SK-N-SH (cell line): ENCODE measurements at regions not wholly inside any gene's neighbourhood (a gene's known extent, or its start where the extent isn't known, plus 50 kb on each side); places are given as distances from the start of the nearest gene placed in this dataset.

ENCODE experiments used
- GABPA ChIP-seq: IDR thresholded peaks from 2 replicates; pipeline ENCODE4 v1.4.0; 2012; ENCODE audit warnings: low read depth, mild to moderate bottlenecking
- NFIC ChIP-seq: IDR thresholded peaks from 2 replicates; pipeline ENCODE4 v1.4.0; 2012; ENCODE audit warnings: borderline replicate concordance
- POLR2AphosphoS5 ChIP-seq: IDR thresholded peaks from 2 replicates; pipeline ENCODE4 v1.6.1; 2012; ENCODE audit warnings: low read depth, low read length
- RCOR1 ChIP-seq: fragments of 150-350 bp; IDR thresholded peaks from 2 replicates; pipeline ENCODE4 v1.6.1; 2017; ENCODE audit warnings: antibody characterized with exemption, low read length
- TF ChIP-seq, protein P1 (sequence below): fragments of 200-600 bp; sonication (generic); IDR thresholded peaks from 2 replicates; pipeline ENCODE4 v1.6.1; 2017; ENCODE audit warnings: antibody characterized with exemption, mild to moderate bottlenecking, moderate library complexity
- TF ChIP-seq, protein P2 (sequence below): IDR thresholded peaks from 2 replicates; pipeline ENCODE4 v1.4.0; 2012; ENCODE audit warnings: low read depth, borderline replicate concordance
- TF ChIP-seq, protein P3 (sequence below): IDR thresholded peaks from 2 replicates; pipeline ENCODE4 v1.6.1; 2012; ENCODE audit warnings: mild to moderate bottlenecking, low read depth, low read length, moderate library complexity

DNA sequence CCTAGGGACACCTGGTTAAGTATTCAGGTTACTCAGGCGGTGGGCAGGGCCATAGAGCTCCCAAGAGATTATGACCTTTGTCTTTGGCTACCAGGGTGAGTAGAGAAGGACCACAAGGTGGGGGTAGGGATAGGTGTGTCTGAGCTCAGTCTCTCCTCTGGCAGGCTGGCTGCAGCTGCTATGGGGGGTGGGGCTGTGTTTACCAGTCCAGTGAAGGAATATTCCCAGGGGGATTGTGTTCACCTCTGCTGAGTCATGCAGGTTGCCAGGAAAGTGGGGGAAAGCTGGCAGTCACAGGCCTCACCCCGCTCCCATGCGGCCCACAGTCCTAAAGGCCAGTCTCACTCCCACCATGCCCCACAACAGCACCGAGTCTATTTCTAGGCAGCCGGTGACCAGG, 53.6 kb upstream of the POU5F2 start:
- TF ChIP-seq POLR2AphosphoS5 (no peak), NFIC (no peak), RCOR1 (no peak), GABPA (no peak)
- TF ChIP-seq, protein P1, sequence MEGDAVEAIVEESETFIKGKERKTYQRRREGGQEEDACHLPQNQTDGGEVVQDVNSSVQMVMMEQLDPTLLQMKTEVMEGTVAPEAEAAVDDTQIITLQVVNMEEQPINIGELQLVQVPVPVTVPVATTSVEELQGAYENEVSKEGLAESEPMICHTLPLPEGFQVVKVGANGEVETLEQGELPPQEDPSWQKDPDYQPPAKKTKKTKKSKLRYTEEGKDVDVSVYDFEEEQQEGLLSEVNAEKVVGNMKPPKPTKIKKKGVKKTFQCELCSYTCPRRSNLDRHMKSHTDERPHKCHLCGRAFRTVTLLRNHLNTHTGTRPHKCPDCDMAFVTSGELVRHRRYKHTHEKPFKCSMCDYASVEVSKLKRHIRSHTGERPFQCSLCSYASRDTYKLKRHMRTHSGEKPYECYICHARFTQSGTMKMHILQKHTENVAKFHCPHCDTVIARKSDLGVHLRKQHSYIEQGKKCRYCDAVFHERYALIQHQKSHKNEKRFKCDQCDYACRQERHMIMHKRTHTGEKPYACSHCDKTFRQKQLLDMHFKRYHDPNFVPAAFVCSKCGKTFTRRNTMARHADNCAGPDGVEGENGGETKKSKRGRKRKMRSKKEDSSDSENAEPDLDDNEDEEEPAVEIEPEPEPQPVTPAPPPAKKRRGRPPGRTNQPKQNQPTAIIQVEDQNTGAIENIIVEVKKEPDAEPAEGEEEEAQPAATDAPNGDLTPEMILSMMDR: no peak
- TF ChIP-seq, protein P2, sequence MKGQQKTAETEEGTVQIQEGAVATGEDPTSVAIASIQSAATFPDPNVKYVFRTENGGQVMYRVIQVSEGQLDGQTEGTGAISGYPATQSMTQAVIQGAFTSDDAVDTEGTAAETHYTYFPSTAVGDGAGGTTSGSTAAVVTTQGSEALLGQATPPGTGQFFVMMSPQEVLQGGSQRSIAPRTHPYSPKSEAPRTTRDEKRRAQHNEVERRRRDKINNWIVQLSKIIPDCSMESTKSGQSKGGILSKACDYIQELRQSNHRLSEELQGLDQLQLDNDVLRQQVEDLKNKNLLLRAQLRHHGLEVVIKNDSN: no peak
- TF ChIP-seq, protein P3, sequence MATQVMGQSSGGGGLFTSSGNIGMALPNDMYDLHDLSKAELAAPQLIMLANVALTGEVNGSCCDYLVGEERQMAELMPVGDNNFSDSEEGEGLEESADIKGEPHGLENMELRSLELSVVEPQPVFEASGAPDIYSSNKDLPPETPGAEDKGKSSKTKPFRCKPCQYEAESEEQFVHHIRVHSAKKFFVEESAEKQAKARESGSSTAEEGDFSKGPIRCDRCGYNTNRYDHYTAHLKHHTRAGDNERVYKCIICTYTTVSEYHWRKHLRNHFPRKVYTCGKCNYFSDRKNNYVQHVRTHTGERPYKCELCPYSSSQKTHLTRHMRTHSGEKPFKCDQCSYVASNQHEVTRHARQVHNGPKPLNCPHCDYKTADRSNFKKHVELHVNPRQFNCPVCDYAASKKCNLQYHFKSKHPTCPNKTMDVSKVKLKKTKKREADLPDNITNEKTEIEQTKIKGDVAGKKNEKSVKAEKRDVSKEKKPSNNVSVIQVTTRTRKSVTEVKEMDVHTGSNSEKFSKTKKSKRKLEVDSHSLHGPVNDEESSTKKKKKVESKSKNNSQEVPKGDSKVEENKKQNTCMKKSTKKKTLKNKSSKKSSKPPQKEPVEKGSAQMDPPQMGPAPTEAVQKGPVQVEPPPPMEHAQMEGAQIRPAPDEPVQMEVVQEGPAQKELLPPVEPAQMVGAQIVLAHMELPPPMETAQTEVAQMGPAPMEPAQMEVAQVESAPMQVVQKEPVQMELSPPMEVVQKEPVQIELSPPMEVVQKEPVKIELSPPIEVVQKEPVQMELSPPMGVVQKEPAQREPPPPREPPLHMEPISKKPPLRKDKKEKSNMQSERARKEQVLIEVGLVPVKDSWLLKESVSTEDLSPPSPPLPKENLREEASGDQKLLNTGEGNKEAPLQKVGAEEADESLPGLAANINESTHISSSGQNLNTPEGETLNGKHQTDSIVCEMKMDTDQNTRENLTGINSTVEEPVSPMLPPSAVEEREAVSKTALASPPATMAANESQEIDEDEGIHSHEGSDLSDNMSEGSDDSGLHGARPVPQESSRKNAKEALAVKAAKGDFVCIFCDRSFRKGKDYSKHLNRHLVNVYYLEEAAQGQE: no peak
